ENCODE measurements at regions not wholly inside any gene's neighbourhood (a gene's known extent, or its start where the extent isn't known, plus 50 kb on each side); places are given as distances from the start of the nearest gene placed in this dataset.
A peak's percentile ranks its signal among the peaks of the same experiment; 100 is the strongest.
"Not testable (repeated sequence)": the region's sequence is repeated elsewhere in the genome, so short reads cannot be mapped to it uniquely, and the experiment has no call there.

GRCh38 chr6:6816716-6817115 is 228.2 kb downstream of the LY86 start:
- no peak for DNase-seq

GRCh38 chr6:6818078-6818639 is 229.6 kb downstream of the LY86 start:
- no peak for DNase-seq

GRCh38 chr6:6820641-6821238 is 232.2 kb downstream of the LY86 start:
- DNase-seq, result no peak

GRCh38 chr6:6821639-6822261 is 233.2 kb downstream of the LY86 start:
- no peak for DNase-seq

GRCh38 chr6:6823030-6823429 is 234.5 kb downstream of the LY86 start:
- no peak for DNase-seq

GRCh38 chr6:6823568-6824224 is 235.2 kb downstream of the LY86 start:
- DNase-seq, result peak; percentile 19 to 26

- DNase-seq, result no peak
Measured at GRCh38 chr6:6824381-6824780, 235.9 kb downstream of the LY86 start.

- no peak for DNase-seq
Measured at GRCh38 chr6:6825193-6825784, 236.8 kb downstream of the LY86 start.

- peak in 1 of 2 donors; percentile 48 for DNase-seq
Measured at GRCh38 chr6:6826095-6826901, 237.8 kb downstream of the LY86 start.

- DNase-seq, result no peak
Measured at GRCh38 chr6:6826961-6827360, 238.4 kb downstream of the LY86 start.

GRCh38 chr6:6829872-6830685 is 241.6 kb downstream of the LY86 start:
- no peak for DNase-seq

- not testable (repeated sequence) for DNase-seq
Measured at GRCh38 chr6:6830686-6831063, 242.2 kb downstream of the LY86 start.

GRCh38 chr6:6832439-6832838 is 243.9 kb downstream of the LY86 start:
- DNase-seq, result no peak

- no peak for DNase-seq
Measured at GRCh38 chr6:6834356-6835222, 246.1 kb downstream of the LY86 start.

- DNase-seq, result no peak
Measured at GRCh38 chr6:6835223-6835503, 246.6 kb downstream of the LY86 start.

GRCh38 chr6:6836609-6837406 is 248.3 kb downstream of the LY86 start:
- no peak for DNase-seq

GRCh38 chr6:6837541-6838080 is 249.1 kb downstream of the LY86 start:
- DNase-seq, result no peak

- DNase-seq, result peak in 1 of 2 donors; percentile 19
Measured at GRCh38 chr6:6840831-6841291, 252.3 kb downstream of the LY86 start.

GRCh38 chr6:6841571-6841970 is 253.1 kb downstream of the LY86 start:
- no peak for DNase-seq

- DNase-seq, result no peak
Measured at GRCh38 chr6:6842291-6842690, 253.8 kb downstream of the LY86 start.

Measured in CD4-positive, alpha-beta T cell treated with Interleukin-4 for 1 hour (primary cell).